ENCODE measurements at regions not wholly inside any gene's neighbourhood (a gene's known extent, or its start where the extent isn't known, plus 50 kb on each side); places are given as distances from the start of the nearest gene placed in this dataset.

- Histone ChIP-seq H3K36me3 (ENCODE audit: control insufficient read depth, insufficient read depth, low read length) (no peaks in the 10 kb centered on the region), H3K9me3 (ENCODE audit: control insufficient read depth, insufficient read depth, low read depth, low read length) (no peaks in the 10 kb centered on the region), H3K4me3 (ENCODE audit: low read depth in 2 of 2, low read length in 2 of 2) (no peak overlapping the region), H3K27ac (ENCODE audit: low read length) (no peak overlapping the region), H3K4me1 (ENCODE audit: control insufficient read depth, insufficient read depth, low read length) (no peaks in the 10 kb centered on the region), H3K27me3 (ENCODE audit: control insufficient read depth, insufficient read depth, low read length) (no peaks in the 10 kb centered on the region)
- POLR2A ChIA-PET = no interaction called here
- ATAC-seq = no peak
- no peak for TF ChIP-seq POLR2AphosphoS5 (IDR thresholded peaks at IDR 0.05; ENCODE audit: low read depth, low read length)
- TF ChIP-seq CTCF (IDR thresholded peaks at IDR 0.05) = no peak
- no peak for TF ChIP-seq REST (IDR thresholded peaks at IDR 0.05; ENCODE audit: insufficient read depth in 1 of 2, low read depth in 2 of 2, low read length in 1 of 2)
- TF ChIP-seq TCF7L2 (IDR thresholded peaks at IDR 0.05; ENCODE audit: low read depth, low read length) = no peak
- TF ChIP-seq SIN3A (IDR thresholded peaks at IDR 0.05; ENCODE audit: borderline replicate concordance, insufficient read depth, low read depth, low read length) = no peak
- no TSS peak for BruUV-seq (replicated peaks)
- CTCF ChIA-PET = interaction anchor here (1.0 kb wide), 1 partner anchor 408 kb away, joined by 3 read pairs; no protein-coding TSS in a partner anchor
- DNase-seq (ENCODE audit: low read depth, low spot score) = no peak
- in situ Hi-C loops (cut with HindIII; ENCODE audit: low pct_unique_long_range_greater_than_20kb, low sequenced_read_pairs) = no loop called here
- intact Hi-C loops (cut with micrococcal nuclease; ENCODE audit: unreplicated experiment) = loop anchor here (10.0 kb wide), 2 partner anchors 384 to 744 kb away; partner anchors contain the start of gene C7
Measured at GRCh38 chr5:41648996-41649395, 138.6 kb upstream of the PLCXD3 start.

- CTCF ChIA-PET = no interaction called here
- BruUV-seq (replicated peaks) = no TSS peak
- TF ChIP-seq TCF7L2 (IDR thresholded peaks at IDR 0.05; ENCODE audit: low read depth, low read length) = no peak
- TF ChIP-seq REST (IDR thresholded peaks at IDR 0.05; ENCODE audit: insufficient read depth in 1 of 2, low read depth in 2 of 2, low read length in 1 of 2) = no peak
- TF ChIP-seq POLR2AphosphoS5 (IDR thresholded peaks at IDR 0.05; ENCODE audit: low read depth, low read length) = no peak
- TF ChIP-seq CTCF (IDR thresholded peaks at IDR 0.05) = no peak
- TF ChIP-seq SIN3A (IDR thresholded peaks at IDR 0.05; ENCODE audit: borderline replicate concordance, insufficient read depth, low read depth, low read length) = no peak
- intact Hi-C loops (cut with micrococcal nuclease; ENCODE audit: unreplicated experiment) (loop anchor here (10.0 kb wide), 2 partner anchors 377 to 737 kb away; partner anchors contain the start of gene C7), in situ Hi-C loops (cut with HindIII; ENCODE audit: low pct_unique_long_range_greater_than_20kb, low sequenced_read_pairs) (no loop called here)
- no peak for DNase-seq (ENCODE audit: low read depth, low spot score)
- H3K27me3 ChIP-seq (ENCODE audit: control insufficient read depth, insufficient read depth, low read length) = no peaks in the 10 kb centered on the region
- no peaks in the 10 kb centered on the region for H3K9me3 ChIP-seq (ENCODE audit: control insufficient read depth, insufficient read depth, low read depth, low read length)
- POLR2A ChIA-PET = no interaction called here
- H3K4me1 ChIP-seq (ENCODE audit: control insufficient read depth, insufficient read depth, low read length) = no peaks in the 10 kb centered on the region
- no peaks in the 10 kb centered on the region for H3K36me3 ChIP-seq (ENCODE audit: control insufficient read depth, insufficient read depth, low read length)
- H3K4me3 ChIP-seq (ENCODE audit: low read depth in 2 of 2, low read length in 2 of 2) = no peak overlapping the region
- no peak overlapping the region for H3K27ac ChIP-seq (ENCODE audit: low read length)
- ATAC-seq = no peak
Measured at GRCh38 chr5:41641621-41642020, 131.2 kb upstream of the PLCXD3 start.
